ENCODE measurements at regions not wholly inside any gene's neighbourhood (a gene's known extent, or its start where the extent isn't known, plus 50 kb on each side); places are given as distances from the start of the nearest gene placed in this dataset.

- no peak for TF ChIP-seq TAF1 (IDR thresholded peaks at IDR 0.05; ENCODE audit: borderline replicate concordance, low read depth, low read length)
- no peak for TF ChIP-seq USF2 (IDR thresholded peaks at IDR 0.05; ENCODE audit: borderline replicate concordance, low read depth, low read length)
These were observed 689.1 kb upstream of the POU3F3 start (continued) for GRCh38 chr2:104164721-104165252.

- Histone ChIP-seq H3K27me3 (ENCODE audit: insufficient read depth) (no peaks in the 10 kb centered on the region), H2AFZ (ENCODE audit: low read depth) (no peak overlapping the region), H3K9me2 (no peaks in the 10 kb centered on the region; the same call in 1 of the 2 replicates), H3K4me1 (ENCODE audit: control insufficient read depth in 1 of 2, insufficient read depth in 2 of 2, low read depth in 1 of 2, low read length in 1 of 2) (no peaks in the 10 kb centered on the region), H4K20me1 (ENCODE audit: insufficient read depth) (no peaks in the 10 kb centered on the region), H3K9me3 (peaks cover 5% of the 10 kb centered on the region; the same call in 1 of the 2 replicates), H3K9ac (no peak overlapping the region), H3K4me2 (no peak overlapping the region), H3K79me2 (ENCODE audit: insufficient read depth) (no peaks in the 10 kb centered on the region), H3K36me3 (replicated peaks in 1 of 2; ENCODE audit: control insufficient read depth in 1 of 2, insufficient read depth in 2 of 2, low read length in 1 of 2) (no peaks in the 10 kb centered on the region), H3F3A (replicated peaks; ENCODE audit: insufficient read depth) (no peaks in the 10 kb centered on the region), H3K27ac (ENCODE audit: low read depth in 2 of 2, low read length in 1 of 2) (no peak overlapping the region), H3K4me3 (ENCODE audit: low read depth in 2 of 2, low read length in 1 of 2) (no peak overlapping the region)
- TF ChIP-seq FOXM1 (IDR thresholded peaks at IDR 0.05; ENCODE audit: low read depth): no peak
- TF ChIP-seq NRF1 (IDR thresholded peaks at IDR 0.05; ENCODE audit: low read depth, low read length): no peak
- no peak for DNase-seq
- 11% methylated on average over 1 of the region's 1 CpG for WGBS (ENCODE audit: low lambda C conversion rate)
- POLR2A ChIA-PET: no interaction called here
- CTCF ChIA-PET: no interaction called here
These were observed 676.7 kb upstream of the POU3F3 start for GRCh38 chr2:104177179-104177578.

GRCh38 chr2:104179644-104180043 lies 674.3 kb upstream of the POU3F3 start:
- Histone ChIP-seq H3K4me2 (no peak overlapping the region), H3K4me3 (ENCODE audit: low read depth in 2 of 2, low read length in 1 of 2) (no peak overlapping the region), H3K4me1 (ENCODE audit: control insufficient read depth in 1 of 2, insufficient read depth in 2 of 2, low read depth in 1 of 2, low read length in 1 of 2) (no peaks in the 10 kb centered on the region), H3K9me3 (peaks cover 5% of the 10 kb centered on the region; the same call in 1 of the 2 replicates), H2AFZ (ENCODE audit: low read depth) (no peak overlapping the region), H3K79me2 (ENCODE audit: insufficient read depth) (no peaks in the 10 kb centered on the region), H3K9me2 (no peaks in the 10 kb centered on the region; the same call in 1 of the 2 replicates), H3K9ac (no peak overlapping the region), H3K27me3 (ENCODE audit: insufficient read depth) (no peaks in the 10 kb centered on the region), H4K20me1 (ENCODE audit: insufficient read depth) (no peaks in the 10 kb centered on the region), H3K36me3 (replicated peaks in 1 of 2; ENCODE audit: control insufficient read depth in 1 of 2, insufficient read depth in 2 of 2, low read length in 1 of 2) (no peaks in the 10 kb centered on the region), H3F3A (replicated peaks; ENCODE audit: insufficient read depth) (no peaks in the 10 kb centered on the region), H3K27ac (ENCODE audit: low read depth in 2 of 2, low read length in 1 of 2) (no peak overlapping the region)
- no peak for TF ChIP-seq EZH2phosphoT487 (IDR thresholded peaks at IDR 0.05; ENCODE audit: borderline replicate concordance, low read depth)
- TF ChIP-seq RFX5 (IDR thresholded peaks at IDR 0.05; ENCODE audit: low read length): no peak
- no peak for TF ChIP-seq CHD2 (IDR thresholded peaks at IDR 0.05; ENCODE audit: low read length, partially characterized antibody)
- TF ChIP-seq SMC3 (IDR thresholded peaks at IDR 0.05; ENCODE audit: low read depth, low read length): no peak
- no peak for TF ChIP-seq USF1 (IDR thresholded peaks at IDR 0.05; ENCODE audit: borderline replicate concordance, low read depth)
- no peak for TF ChIP-seq CTCF (IDR thresholded peaks at IDR 0.05)
- TF ChIP-seq GATA2 (CRISPR knock-in tag; IDR thresholded peaks at IDR 0.05): no peak
- DNase-seq: no peak
- POLR2A ChIA-PET: no interaction called here
- whole genome bisulfite sequencing (ENCODE audit: low lambda C conversion rate): 52% methylated on average over 1 of the region's 1 CpG
- CTCF ChIA-PET: no interaction called here
